H9 (cell line): ENCODE measurements at regions not wholly inside any gene's neighbourhood (a gene's known extent, or its start where the extent isn't known, plus 50 kb on each side); places are given as distances from the start of the nearest gene placed in this dataset.

ENCODE experiments used
- DNase-seq: peaks from one replicate; pipeline ENCODE4 v3.0.0-alpha.2; 2017
- H2AFZ ChIP-seq: one replicate; pipeline ENCODE4 v1.6.1; 2013; ENCODE audit warnings: mild to moderate bottlenecking, low read length, control low read depth, moderate library complexity
- H2AK5ac ChIP-seq: 2 replicates; pipeline ENCODE4 v1.6.1; 2013; ENCODE audit warnings: low read length, control low read depth, mixed read lengths; ENCODE audit not compliant: insufficient read length
- H2BK120ac ChIP-seq: one replicate; pipeline ENCODE4 v1.6.1; 2013; ENCODE audit warnings: low read depth, mild to moderate bottlenecking, low read length, control low read depth, inconsistent platforms; ENCODE audit not compliant: poor library complexity, severe bottlenecking
- H2BK12ac ChIP-seq: 2 replicates; pipeline ENCODE4 v1.6.1; 2013; ENCODE audit warnings: low read length, control low read depth, mixed read lengths, low read depth; ENCODE audit not compliant: insufficient read length
- H2BK15ac ChIP-seq: 2 replicates; pipeline ENCODE4 v1.6.1; 2013; ENCODE audit warnings: low read depth, low read length, control low read depth
- H2BK20ac ChIP-seq: one replicate; pipeline ENCODE4 v1.6.1; 2013; ENCODE audit warnings: low read depth, mild to moderate bottlenecking, low read length, control low read depth, inconsistent platforms; ENCODE audit not compliant: poor library complexity, severe bottlenecking
- H2BK5ac ChIP-seq: 2 replicates; pipeline ENCODE4 v1.6.1; 2013; ENCODE audit warnings: low read length, control low read depth, mixed read lengths; ENCODE audit not compliant: insufficient read length
- H3K14ac ChIP-seq: 2 replicates; pipeline ENCODE4 v1.6.1; 2013; ENCODE audit warnings: low read length, control low read depth; ENCODE audit not compliant: insufficient read depth
- H3K18ac ChIP-seq: 2 replicates; pipeline ENCODE4 v1.6.1; 2013; ENCODE audit warnings: low read depth, mild to moderate bottlenecking, mixed read lengths, low read length, control low read depth; ENCODE audit not compliant: insufficient read length
- H3K23ac ChIP-seq: 2 replicates; pipeline ENCODE4 v1.6.1; 2013; ENCODE audit warnings: low read length, control low read depth, mixed read lengths, low read depth; ENCODE audit not compliant: insufficient read length
- H3K23me2 ChIP-seq: 2 replicates; pipeline ENCODE4 v1.6.1; 2013; ENCODE audit warnings: low read depth, mild to moderate bottlenecking, mixed read lengths, low read length, control low read depth; ENCODE audit not compliant: insufficient read length, poor library complexity, severe bottlenecking
- H3K27ac ChIP-seq: 2 replicates; pipeline ENCODE4 v1.5.1; 2013; ENCODE audit warnings: low read length, control low read depth, mixed read lengths, low read depth; ENCODE audit not compliant: insufficient read length
- H3K27me3 ChIP-seq: 2 replicates; pipeline ENCODE4 v1.6.1; 2013; ENCODE audit warnings: low read length, control low read depth, inconsistent platforms; ENCODE audit not compliant: insufficient read depth
- H3K4ac ChIP-seq: 2 replicates; pipeline ENCODE4 v1.6.1; 2013; ENCODE audit warnings: low read depth, mild to moderate bottlenecking, control low read depth, inconsistent platforms, low read length, moderate library complexity
- H3K4me1 ChIP-seq: 2 replicates; pipeline ENCODE4 v1.6.1; 2013; ENCODE audit warnings: low read length, control low read depth, inconsistent platforms; ENCODE audit not compliant: insufficient read depth
- H3K4me2 ChIP-seq: 2 replicates; pipeline ENCODE4 v1.6.1; 2013; ENCODE audit warnings: low read length, control low read depth, mixed read lengths; ENCODE audit not compliant: insufficient read length, insufficient read depth
- H3K56ac ChIP-seq: 2 replicates; pipeline ENCODE4 v1.6.1; 2013; ENCODE audit warnings: low read depth, mild to moderate bottlenecking, mixed read lengths, low read length, control low read depth; ENCODE audit not compliant: insufficient read length
- H3K79me1 ChIP-seq: 2 replicates; pipeline ENCODE4 v1.6.1; 2013; ENCODE audit warnings: low read depth, mild to moderate bottlenecking, moderate library complexity, low read length, control low read depth, inconsistent platforms; ENCODE audit not compliant: insufficient read depth, poor library complexity, severe bottlenecking
- H3K79me2 ChIP-seq: 2 replicates; pipeline ENCODE4 v1.6.1; 2013; ENCODE audit warnings: low read length, control low read depth, inconsistent platforms; ENCODE audit not compliant: insufficient read depth
- H3K9ac ChIP-seq: 2 replicates; pipeline ENCODE4 v1.6.1; 2013; ENCODE audit warnings: low read length, control low read depth, mixed read lengths; ENCODE audit not compliant: insufficient read length; ENCODE audit errors: extremely low read depth
- H3K9me3 ChIP-seq: one replicate; pipeline ENCODE4 v1.6.1; 2013; ENCODE audit warnings: low read depth, low read length, inconsistent platforms; ENCODE audit not compliant: control insufficient read depth
- H3T11ph ChIP-seq: one replicate; pipeline ENCODE4 v1.6.1; 2013; ENCODE audit warnings: mild to moderate bottlenecking, low read length, control low read depth, inconsistent platforms
- H4K20me1 ChIP-seq: one replicate; pipeline ENCODE4 v1.6.1; 2013; ENCODE audit not compliant: control insufficient read depth, insufficient read length, insufficient read depth
- H4K5ac ChIP-seq: 2 replicates; pipeline ENCODE4 v1.6.1; 2013; ENCODE audit warnings: low read depth, mild to moderate bottlenecking, mixed read lengths, low read length, control low read depth; ENCODE audit not compliant: insufficient read length
- H4K8ac ChIP-seq: replicated peaks from 2 replicates; pipeline ENCODE4 v1.6.1; 2013; ENCODE audit warnings: low read length, control low read depth, mixed read lengths, low read depth; ENCODE audit not compliant: insufficient read length
- H4K91ac ChIP-seq: 2 replicates; pipeline ENCODE4 v1.6.1; 2013; ENCODE audit warnings: low read depth, mild to moderate bottlenecking, moderate library complexity, mixed read lengths, low read length, control low read depth; ENCODE audit not compliant: insufficient read length
- H3K27ac Mint-ChIP-seq, 3 experiments: 2 replicates in 2 of 3; 3 replicates in 1 of 3; pipeline ENCODE4 v1.8.0; 2020 to 2021; ENCODE audit warnings: mixed read lengths in 3 of 3, mild to moderate bottlenecking in 1 of 3, moderate library complexity in 1 of 3
- H3K27me3 Mint-ChIP-seq: 2 replicates; pipeline ENCODE4 v1.8.0; 2021; ENCODE audit warnings: low read depth, mild to moderate bottlenecking, moderate library complexity, mixed read lengths
- H3K36me3 Mint-ChIP-seq, 3 experiments: 2 replicates in 2 of 3; 3 replicates in 1 of 3; pipeline ENCODE4 v1.8.0; 2020 to 2021; ENCODE audit warnings: low read depth in 3 of 3, mixed read lengths in 3 of 3; ENCODE audit not compliant: insufficient read depth in 1 of 3
- H3K4me1 Mint-ChIP-seq, 2 experiments: 2 replicates each; pipeline ENCODE4 v1.8.0; 2020; ENCODE audit warnings: mixed read lengths in 2 of 2
- H3K4me3 Mint-ChIP-seq, 2 experiments: 2 replicates in 1 of 2; 3 replicates in 1 of 2; pipeline ENCODE4 v1.8.0; 2020 to 2021; ENCODE audit warnings: mild to moderate bottlenecking in 2 of 2, mixed read lengths in 2 of 2, moderate library complexity in 1 of 2
- H3K9me3 Mint-ChIP-seq, 2 experiments: 2 replicates in 1 of 2; 3 replicates in 1 of 2; pipeline ENCODE4 v1.8.0; 2020; ENCODE audit warnings: mild to moderate bottlenecking in 2 of 2, mixed read lengths in 2 of 2, moderate library complexity in 1 of 2
- CTCF ChIP-seq: fragments of 200-600 bp; sonication (generic); conservative IDR thresholded peaks from 3 replicates; pipeline ENCODE4 v1.8.0; 2021; ENCODE audit warnings: antibody characterized with exemption, mild to moderate bottlenecking
- WGBS: extraction: QIAGEN DNeasy Blood & Tissue Kit; methylation state at CpG from one replicate; pipeline ENCODE4 v1.1.7; 2013; ENCODE audit warnings: missing lambda C conversion rate, low lambda C conversion rate, mixed read lengths; ENCODE audit not compliant: insufficient read length; ENCODE audit errors: extremely low coverage; 5-methylcytosine and 5-hydroxymethylcytosine counted together

GRCh38 chr10:118915161-118915560 lies 114.4 kb upstream of the NANOS1 start:
- H3K23me2 ChIP-seq, result no peaks in the 10 kb centered on the region
- no peak for TF ChIP-seq CTCF
- H2AK5ac ChIP-seq, result no peak overlapping the region
- H3K9me3 ChIP-seq, result no peaks in the 10 kb centered on the region
- H3K14ac ChIP-seq, result no peak overlapping the region
- WGBS, result no CpG with 5 or more reads among the region's 8 CpGs
- H3K79me2 ChIP-seq, result no peaks in the 10 kb centered on the region
- H3K4me2 ChIP-seq, result no peak overlapping the region
- no peaks in the 10 kb centered on the region; the same call in 1 of the 2 replicates for H3K27me3 ChIP-seq
- peaks cover 3 to 9% of the 10 kb centered on the region in 2 experiments; a peak in 3 of 4 replicates for H3K4me1 Mint-ChIP-seq
- H4K8ac ChIP-seq, result no peak overlapping the region
- H3K27me3 Mint-ChIP-seq, result no peaks in the 10 kb centered on the region; the same call in 1 of the 2 replicates
- H2BK120ac ChIP-seq, result no peak overlapping the region
- no peaks in the 10 kb centered on the region for H3K36me3 Mint-ChIP-seq
- no peak overlapping the region for H4K91ac ChIP-seq
- no peak overlapping the region for H3K4ac ChIP-seq
- no peak overlapping the region for H2BK5ac ChIP-seq
- H3K56ac ChIP-seq, result no peak overlapping the region
- H3K9me3 Mint-ChIP-seq, result no peaks in the 10 kb centered on the region
- H3K23ac ChIP-seq, result no peak overlapping the region
- no peaks in the 10 kb centered on the region for H3K79me1 ChIP-seq
- H3K4me1 ChIP-seq, result no peaks in the 10 kb centered on the region
- no peak overlapping the region for H2BK20ac ChIP-seq
- no peaks in the 10 kb centered on the region for H4K20me1 ChIP-seq
- no peak overlapping the region for H3K18ac ChIP-seq
- no peak overlapping the region for H4K5ac ChIP-seq
- H3K27ac ChIP-seq, result no peak overlapping the region
- no peak overlapping the region for H3K4me3 Mint-ChIP-seq
- no peak overlapping the region for H2BK12ac ChIP-seq
- no peak overlapping the region for H2BK15ac ChIP-seq
- no peak overlapping the region for H3K27ac Mint-ChIP-seq
- DNase-seq, result no peak
- no peak overlapping the region for H3K9ac ChIP-seq
- no peak overlapping the region for H2AFZ ChIP-seq
- H3T11ph ChIP-seq, result no peak overlapping the region
